ENCODE measurements at regions not wholly inside any gene's neighbourhood (a gene's known extent, or its start where the extent isn't known, plus 50 kb on each side); places are given as distances from the start of the nearest gene placed in this dataset.

GRCh38 chr4:111807576-111807975, 337.7 kb upstream of the FAM241A start:
- H4K20me1 ChIP-seq (ENCODE audit: low read depth, low read length) = no peaks in the 10 kb centered on the region
- no peaks in the 10 kb centered on the region for H3K79me2 ChIP-seq (ENCODE audit: insufficient read depth, low read length)
- no peak overlapping the region for H3K4me2 ChIP-seq (ENCODE audit: low read depth, low read length, poor library complexity, severe bottlenecking)
- no peak overlapping the region for H3K27ac ChIP-seq (ENCODE audit: low read depth, low read length)
- no peak overlapping the region for H3K9ac ChIP-seq (ENCODE audit: low read length)
- H3K36me3 ChIP-seq (ENCODE audit: low read length) = no peaks in the 10 kb centered on the region
- no peaks in the 10 kb centered on the region for H3F3A ChIP-seq (ENCODE audit: insufficient read depth)
- H3K9me3 ChIP-seq (ENCODE audit: insufficient read depth, low read length) = no peaks in the 10 kb centered on the region
- H3K9me2 ChIP-seq (replicated peaks; ENCODE audit: insufficient read depth, low read length) = no peaks in the 10 kb centered on the region
- H3K27me3 ChIP-seq (ENCODE audit: low read length) = no peaks in the 10 kb centered on the region
- no peak overlapping the region for H2AFZ ChIP-seq (ENCODE audit: low read depth, low read length, severe bottlenecking)
- TF ChIP-seq EZH2phosphoT487 (conservative IDR thresholded peaks at IDR 0.05; ENCODE audit: low read length) (no peak), CTCF (IDR thresholded peaks at IDR 0.05; ENCODE audit: insufficient read depth, low read length, poor library complexity, severe bottlenecking) (no peak)
- no peak overlapping the region for H3K4me3 ChIP-seq (ENCODE audit: insufficient read depth, low read length, poor library complexity, severe bottlenecking)

GRCh38 chr4:111808174-111808573, 337.1 kb upstream of the FAM241A start:
- H4K20me1 ChIP-seq (ENCODE audit: low read depth, low read length) = no peaks in the 10 kb centered on the region
- H3K27ac ChIP-seq (ENCODE audit: low read depth, low read length) = no peak overlapping the region
- no peaks in the 10 kb centered on the region for H3K36me3 ChIP-seq (ENCODE audit: low read length)
- H3K4me2 ChIP-seq (ENCODE audit: low read depth, low read length, poor library complexity, severe bottlenecking) = no peak overlapping the region
- no peak for TF ChIP-seq EZH2phosphoT487 (conservative IDR thresholded peaks at IDR 0.05; ENCODE audit: low read length)
- TF ChIP-seq CTCF (IDR thresholded peaks at IDR 0.05; ENCODE audit: insufficient read depth, low read length, poor library complexity, severe bottlenecking) = no peak
- H3K9me3 ChIP-seq (ENCODE audit: insufficient read depth, low read length) = no peaks in the 10 kb centered on the region
- no peak overlapping the region for H3K4me3 ChIP-seq (ENCODE audit: insufficient read depth, low read length, poor library complexity, severe bottlenecking)
- H3K9me2 ChIP-seq (replicated peaks; ENCODE audit: insufficient read depth, low read length) = no peaks in the 10 kb centered on the region
- H3K79me2 ChIP-seq (ENCODE audit: insufficient read depth, low read length) = no peaks in the 10 kb centered on the region
- H2AFZ ChIP-seq (ENCODE audit: low read depth, low read length, severe bottlenecking) = no peak overlapping the region
- H3K27me3 ChIP-seq (ENCODE audit: low read length) = no peaks in the 10 kb centered on the region
- no peaks in the 10 kb centered on the region for H3F3A ChIP-seq (ENCODE audit: insufficient read depth)
- H3K9ac ChIP-seq (ENCODE audit: low read length) = no peak overlapping the region

GRCh38 chr4:111811661-111812060, 333.6 kb upstream of the FAM241A start:
- no peak for TF ChIP-seq CTCF (IDR thresholded peaks at IDR 0.05; ENCODE audit: insufficient read depth, low read length, poor library complexity, severe bottlenecking)
- TF ChIP-seq EZH2phosphoT487 (conservative IDR thresholded peaks at IDR 0.05; ENCODE audit: low read length) = no peak
- Histone ChIP-seq H2AFZ (ENCODE audit: low read depth, low read length, severe bottlenecking) (no peak overlapping the region), H3F3A (ENCODE audit: insufficient read depth) (no peaks in the 10 kb centered on the region)

More at GRCh38 chr4:111811661-111812060, 333.6 kb upstream of the FAM241A start:
- H3K27ac ChIP-seq (ENCODE audit: low read depth, low read length) = no peak overlapping the region
- no peak overlapping the region for H3K4me2 ChIP-seq (ENCODE audit: low read depth, low read length, poor library complexity, severe bottlenecking)
- H3K9ac ChIP-seq (ENCODE audit: low read length) = no peak overlapping the region
- H3K9me3 ChIP-seq (ENCODE audit: insufficient read depth, low read length) = no peaks in the 10 kb centered on the region
- no peaks in the 10 kb centered on the region for H3K27me3 ChIP-seq (ENCODE audit: low read length)
- H3K9me2 ChIP-seq (replicated peaks; ENCODE audit: insufficient read depth, low read length) = no peaks in the 10 kb centered on the region
- H3K79me2 ChIP-seq (ENCODE audit: insufficient read depth, low read length) = no peaks in the 10 kb centered on the region
- H3K4me3 ChIP-seq (ENCODE audit: insufficient read depth, low read length, poor library complexity, severe bottlenecking) = no peak overlapping the region
- H4K20me1 ChIP-seq (ENCODE audit: low read depth, low read length) = no peaks in the 10 kb centered on the region
- no peaks in the 10 kb centered on the region for H3K36me3 ChIP-seq (ENCODE audit: low read length)
